ENCODE measurements at regions not wholly inside any gene's neighbourhood (a gene's known extent, or its start where the extent isn't known, plus 50 kb on each side); places are given as distances from the start of the nearest gene placed in this dataset.

DNA sequence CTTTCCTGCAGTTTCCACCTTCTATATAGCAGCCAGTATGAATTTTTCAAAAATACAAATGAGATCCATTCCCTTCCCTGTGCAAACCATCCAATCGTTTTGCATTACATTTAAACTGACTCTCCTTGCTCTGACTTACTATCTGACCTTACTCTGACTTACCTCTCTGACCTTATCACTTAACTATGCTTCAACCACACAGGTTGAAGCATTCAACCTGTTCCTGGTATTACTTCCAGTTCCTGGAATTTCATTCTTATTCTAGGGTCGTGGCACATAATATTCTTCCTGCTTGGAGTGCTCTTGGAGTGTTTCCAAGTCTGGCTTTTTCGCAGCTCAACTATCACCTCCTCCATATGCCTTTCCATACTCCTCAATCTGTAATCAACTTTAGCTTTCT is 850.6 kb upstream of the CHAC2 start:
- no peak for FAIRE-seq

DNA sequence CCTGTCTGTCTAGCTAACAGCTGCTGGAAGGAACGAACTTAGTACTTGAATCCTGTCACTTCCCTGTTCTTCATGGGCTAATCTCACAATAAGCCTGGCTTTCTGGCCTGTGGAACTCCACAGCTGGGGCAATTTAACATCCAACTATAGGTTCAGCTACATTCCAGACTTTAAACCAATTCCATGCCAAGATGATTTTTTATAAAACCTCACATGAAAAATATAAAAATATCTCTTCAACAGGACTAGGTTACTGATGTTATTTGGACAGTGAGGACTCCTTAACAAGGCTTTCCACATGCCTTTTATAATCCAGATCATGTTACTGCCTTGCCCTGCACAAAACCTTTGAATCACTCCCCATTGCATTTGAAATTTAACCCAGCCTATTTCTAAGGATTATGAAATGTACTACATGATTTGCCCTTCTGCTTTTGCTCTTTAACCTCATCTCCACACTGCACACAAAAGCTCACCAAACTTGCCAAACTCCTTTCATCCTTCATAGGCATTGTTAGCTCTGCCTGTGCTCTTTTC is 863.2 kb upstream of the CHAC2 start:
- no peak for FAIRE-seq
- no peak for DNase-seq (ENCODE audit: low spot score in 2 of 2)

More for the DNA sequence above, 850.6 kb upstream of the CHAC2 start:
- no peak for DNase-seq (ENCODE audit: low spot score in 2 of 2)

DNA sequence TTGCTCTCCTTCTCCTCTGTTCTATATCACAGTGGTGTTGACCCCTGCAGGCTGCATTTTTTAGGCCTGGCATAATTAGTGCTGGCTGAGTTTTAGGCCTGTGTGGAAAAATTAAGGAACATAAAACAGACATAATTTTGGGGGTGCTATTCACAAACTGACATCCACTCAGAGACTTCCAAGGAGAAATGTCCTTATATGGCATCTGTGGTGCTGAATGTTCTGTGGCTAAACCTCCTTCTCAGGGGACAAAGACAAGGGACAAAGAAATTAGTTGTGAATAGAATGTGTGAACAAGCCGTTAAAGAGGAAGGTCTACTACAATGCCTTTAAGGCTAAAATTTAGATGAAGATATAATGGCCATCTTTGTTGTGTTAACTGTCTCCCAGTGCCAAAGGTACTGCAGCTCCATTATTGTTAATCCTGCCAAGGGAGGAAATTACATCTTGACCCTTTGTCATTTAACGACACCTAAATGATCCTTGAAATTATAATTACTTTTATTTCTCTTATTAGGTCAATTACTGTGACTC is 870.0 kb upstream of the CHAC2 start:
- no peak for FAIRE-seq

DNA sequence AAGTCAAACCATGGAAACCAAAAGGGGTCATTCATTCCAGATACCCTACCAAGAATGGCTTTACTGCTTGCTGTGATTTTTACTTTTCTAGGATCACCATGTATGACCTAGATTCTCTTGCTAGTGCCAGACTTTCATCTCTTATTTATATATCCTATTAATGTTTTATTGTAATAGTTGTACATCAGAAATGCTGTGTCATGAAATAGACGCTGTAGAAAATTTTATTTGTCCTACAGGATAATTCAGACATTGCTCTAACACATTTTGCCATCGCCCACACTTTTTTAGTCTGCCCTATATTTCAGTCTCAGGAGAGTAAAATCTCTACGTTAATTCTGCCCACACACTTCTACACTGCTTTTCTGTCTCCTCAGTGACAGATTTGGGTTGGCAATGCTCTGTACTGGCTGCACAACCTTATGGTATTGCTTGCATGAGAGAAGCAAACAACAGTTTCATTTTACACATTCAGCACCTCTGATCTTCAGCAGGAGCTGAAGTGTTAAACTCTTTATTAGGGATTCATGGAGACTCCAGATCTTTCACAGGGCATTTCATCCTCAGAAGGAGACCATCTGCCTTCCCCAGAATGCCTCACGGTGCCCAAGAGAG is 871.8 kb upstream of the CHAC2 start:
- no peak for FAIRE-seq

More for the DNA sequence above, 870.0 kb upstream of the CHAC2 start:
- DNase-seq (ENCODE audit: low spot score in 2 of 2), result no peak

DNA sequence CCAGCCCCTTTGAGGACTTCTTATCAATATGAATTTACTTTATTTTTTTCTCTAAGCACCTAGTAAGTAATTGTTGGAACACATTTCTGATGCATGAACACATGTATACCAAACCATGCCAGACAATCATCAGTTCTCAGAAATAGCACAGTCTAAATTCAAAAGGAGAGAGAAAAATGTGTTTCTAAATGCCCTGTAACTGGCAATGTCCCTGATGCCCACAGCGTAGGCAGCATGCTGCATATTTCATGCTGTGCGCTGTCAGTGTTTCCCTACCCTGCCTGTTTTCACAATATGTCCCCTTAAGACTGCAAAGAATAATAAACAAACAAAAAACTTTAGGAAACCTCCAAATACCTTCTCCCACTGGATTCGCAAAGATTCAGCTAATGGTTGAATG is 881.0 kb upstream of the CHAC2 start:
- DNase-seq (ENCODE audit: low spot score in 2 of 2) (no peak), FAIRE-seq (no peak)

More for the DNA sequence above, 871.8 kb upstream of the CHAC2 start:
- no peak for DNase-seq (ENCODE audit: low spot score in 2 of 2)

DNA sequence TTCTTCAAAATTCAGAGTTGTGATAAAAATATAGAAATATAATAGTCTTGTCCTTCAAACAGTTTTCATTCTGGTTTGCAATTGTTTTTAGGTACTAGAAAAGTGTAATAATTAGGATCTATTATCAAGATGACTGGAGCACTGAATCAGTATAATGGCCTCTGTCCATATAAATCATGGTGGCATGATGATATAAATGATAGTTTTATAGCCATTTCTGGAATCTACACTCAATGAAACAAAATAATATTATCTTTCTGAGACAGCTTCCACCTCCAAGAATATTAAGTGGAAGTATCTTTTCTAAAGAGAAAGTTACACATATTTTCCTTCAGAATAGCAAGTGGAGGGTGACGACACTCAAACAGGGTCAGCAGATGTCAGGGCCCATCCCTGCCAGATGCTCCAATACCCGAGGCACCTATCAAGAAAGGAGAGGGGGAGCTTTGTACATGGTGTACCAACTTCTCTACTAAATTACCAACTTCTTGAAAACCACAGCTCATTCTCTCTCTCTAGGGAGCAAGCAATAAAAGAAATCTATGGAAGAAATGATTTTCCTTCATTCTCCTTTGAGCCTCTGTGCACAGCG is 882.7 kb upstream of the CHAC2 start:
- DNase-seq (ENCODE audit: low spot score in 2 of 2), result no peak
- no peak for FAIRE-seq

DNA sequence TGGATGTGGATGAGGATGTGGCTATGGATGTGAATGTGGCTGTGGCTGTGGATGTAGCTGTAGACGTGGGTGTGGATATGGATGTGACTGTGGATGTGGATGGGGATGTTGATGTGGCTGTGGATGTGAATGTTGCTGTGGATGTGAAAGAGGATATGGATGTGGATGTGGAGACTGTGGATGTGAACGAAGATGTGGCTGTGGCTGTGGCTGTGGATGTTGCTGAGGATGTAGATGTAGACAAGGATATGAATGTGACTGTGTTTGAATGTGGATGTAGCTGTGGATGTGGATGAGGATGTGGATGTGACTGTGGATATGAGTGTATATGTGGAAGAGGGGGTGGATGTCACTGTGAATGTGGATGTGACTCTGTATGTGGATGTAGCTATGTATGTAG is 884.6 kb upstream of the CHAC2 start:
- no peak for DNase-seq (ENCODE audit: low spot score in 2 of 2)
- FAIRE-seq, result no peak

DNA sequence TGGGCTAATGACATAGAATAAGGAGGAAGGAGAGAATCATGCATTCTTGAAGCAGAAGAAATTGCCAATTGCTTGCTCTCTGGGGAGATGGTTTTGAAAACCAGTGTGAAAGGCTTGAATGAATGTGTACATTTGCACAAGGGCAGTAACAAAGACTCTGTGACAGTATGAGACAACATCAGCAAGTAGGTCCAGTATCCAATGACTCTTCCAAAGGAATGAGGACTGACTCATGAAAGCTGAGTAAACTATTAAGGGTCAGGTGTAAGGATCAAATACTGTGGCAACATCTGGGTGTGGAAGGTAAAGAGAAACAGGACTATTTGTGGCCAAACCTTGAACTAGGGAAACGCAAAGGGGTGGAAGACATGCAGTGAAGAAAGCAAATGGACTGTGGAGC is 886.0 kb upstream of the CHAC2 start:
- DNase-seq (ENCODE audit: low spot score in 2 of 2) (no peak), FAIRE-seq (no peak)

DNA sequence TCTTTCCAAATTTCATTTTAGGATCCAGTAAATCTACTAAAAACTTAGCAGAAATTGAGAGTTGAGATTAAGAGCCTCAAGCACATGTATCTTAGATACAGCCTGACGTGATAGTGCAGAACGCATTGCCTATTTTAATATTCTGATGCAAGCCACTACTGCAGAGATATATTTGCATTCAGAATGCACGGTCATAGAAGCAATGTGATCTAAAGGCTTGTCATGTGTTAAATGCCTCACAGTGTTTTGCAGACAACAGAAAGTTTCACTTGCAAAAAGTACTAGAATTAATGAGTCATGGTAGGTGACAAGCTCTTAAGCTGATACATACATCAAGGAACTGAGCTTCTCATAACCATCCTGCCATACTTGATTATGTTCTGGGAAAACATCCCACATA is 886.7 kb upstream of the CHAC2 start:
- FAIRE-seq (no peak), DNase-seq (ENCODE audit: low spot score in 2 of 2) (no peak)

DNA sequence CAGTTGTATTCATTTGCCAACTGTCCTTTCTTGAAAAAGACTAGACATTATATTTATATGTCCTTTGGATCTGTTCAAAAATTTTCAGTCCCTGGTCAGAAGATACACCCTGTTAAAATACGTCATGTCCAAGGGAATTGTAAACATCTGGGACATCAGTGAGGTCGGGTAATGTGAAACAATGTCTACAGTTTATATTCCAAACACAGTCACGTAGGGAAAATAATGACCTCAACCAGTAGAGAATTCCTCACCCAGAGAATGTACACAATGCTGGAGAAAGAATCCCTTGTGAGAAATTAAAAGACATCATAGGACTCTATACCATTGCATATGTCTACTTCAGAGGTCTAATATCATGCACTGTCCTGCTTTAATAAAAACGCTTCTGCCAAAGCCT is 888.0 kb upstream of the CHAC2 start:
- no peak for DNase-seq (ENCODE audit: low spot score in 2 of 2)
- FAIRE-seq, result no peak

DNA sequence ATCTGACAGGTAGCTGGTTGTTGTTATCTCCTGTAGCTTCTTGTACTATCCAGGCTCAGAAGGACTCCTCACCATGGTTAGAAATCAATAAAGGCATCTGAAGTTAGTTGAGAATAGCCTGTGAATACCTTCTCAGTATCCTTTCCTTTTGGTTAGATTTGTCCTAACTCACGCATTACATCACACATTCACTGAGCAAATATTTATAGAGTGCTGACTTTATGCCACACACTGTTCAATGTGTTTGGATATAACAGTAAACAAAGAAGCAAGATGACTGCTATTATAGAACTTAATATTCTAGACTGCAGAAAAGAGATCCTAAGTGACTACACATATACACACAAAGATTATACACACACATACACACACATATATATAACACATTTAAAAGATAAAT is 889.9 kb upstream of the CHAC2 start:
- no peak for DNase-seq (ENCODE audit: low spot score in 2 of 2)
- no peak for FAIRE-seq

DNA sequence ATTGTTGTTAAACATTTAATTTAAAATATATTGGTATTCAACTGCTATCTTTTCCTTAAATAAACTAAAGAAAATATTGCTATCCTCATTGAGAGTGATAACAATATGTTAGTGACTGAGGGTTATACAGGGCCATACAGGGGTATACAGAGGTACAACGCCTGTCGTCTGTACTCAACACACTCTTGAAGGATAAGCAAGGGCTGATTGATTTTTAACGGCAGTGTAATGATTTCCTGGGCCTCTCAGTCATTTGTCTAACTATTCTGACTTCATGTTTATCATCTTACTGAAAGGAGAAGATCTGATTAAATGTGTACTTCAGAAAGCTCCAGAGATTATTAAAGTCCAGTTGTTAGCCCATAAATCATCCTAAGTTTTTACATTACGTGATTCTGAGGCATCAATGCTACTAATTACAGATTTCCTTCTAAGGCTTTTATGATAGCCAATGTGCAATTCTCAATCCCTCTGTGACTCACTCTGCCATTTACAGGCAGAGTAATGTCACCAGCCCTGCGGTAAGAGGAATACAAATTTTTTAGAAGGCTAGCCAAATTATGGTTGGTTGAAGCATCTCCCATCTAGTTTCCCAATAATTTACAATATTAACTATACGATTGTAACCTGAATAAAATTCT is 893.0 kb upstream of the CHAC2 start:
- DNase-seq (ENCODE audit: low spot score in 2 of 2) (no peak), FAIRE-seq (no peak)

DNA sequence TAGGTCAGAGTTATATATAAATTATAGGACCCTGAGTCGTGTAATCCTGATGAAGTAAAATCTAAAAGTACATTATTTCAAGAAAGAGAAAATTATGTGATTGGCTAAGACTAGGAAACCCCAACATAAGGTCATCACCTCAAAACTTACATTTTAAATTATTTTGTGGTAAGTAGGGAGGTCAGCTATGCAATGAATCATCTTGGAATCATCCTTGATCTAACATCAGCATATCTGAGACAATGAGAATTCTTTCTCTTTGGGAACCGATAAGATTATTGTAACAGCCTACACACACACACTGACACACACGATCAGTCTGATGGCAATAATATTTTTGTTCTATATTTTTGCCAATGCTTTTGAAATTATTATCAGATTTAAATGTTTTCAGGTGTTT is 904.8 kb upstream of the CHAC2 start:
- no peak for FAIRE-seq
- no peak for DNase-seq (ENCODE audit: low spot score in 2 of 2)

DNA sequence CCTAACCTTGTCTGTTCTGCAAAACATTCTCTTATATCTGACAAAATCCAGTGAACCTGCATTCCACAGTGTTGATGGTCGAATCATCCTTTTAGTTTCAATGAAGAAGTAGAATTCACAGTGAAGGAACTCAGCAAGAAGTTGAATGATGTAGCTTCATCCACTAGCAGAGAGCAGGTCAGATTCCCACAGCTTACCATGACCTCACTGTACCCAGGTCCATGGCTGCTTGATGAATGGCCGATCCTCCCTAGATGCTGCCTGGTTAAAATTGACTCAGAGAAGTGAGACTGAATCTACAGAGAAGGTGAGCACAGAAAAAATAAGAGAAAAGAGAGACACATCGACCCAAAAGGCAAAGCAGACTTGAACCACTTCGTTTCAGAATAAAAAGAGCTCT is 906.0 kb upstream of the CHAC2 start:
- FAIRE-seq (no peak), DNase-seq (ENCODE audit: low spot score in 2 of 2) (no peak)

DNA sequence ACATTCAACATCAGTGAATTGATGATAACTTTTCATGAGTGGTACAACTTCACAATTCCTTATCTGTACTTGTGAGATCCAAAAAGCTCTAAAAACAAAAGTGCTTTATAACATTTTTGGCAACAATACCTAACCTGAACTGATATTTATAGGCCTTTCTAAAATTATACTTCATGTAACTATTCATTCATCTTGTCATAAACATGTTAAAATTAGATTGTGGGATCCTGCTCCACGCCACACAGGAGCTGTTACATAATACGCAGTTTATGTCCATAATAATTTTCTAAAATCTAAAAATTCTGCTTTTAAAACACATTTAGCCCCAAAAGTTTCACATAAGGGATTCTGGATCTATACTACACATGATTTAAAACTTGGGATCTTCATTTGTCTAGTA is 908.5 kb upstream of the CHAC2 start:
- DNase-seq (ENCODE audit: low spot score in 2 of 2), result no peak
- FAIRE-seq, result no peak

DNA sequence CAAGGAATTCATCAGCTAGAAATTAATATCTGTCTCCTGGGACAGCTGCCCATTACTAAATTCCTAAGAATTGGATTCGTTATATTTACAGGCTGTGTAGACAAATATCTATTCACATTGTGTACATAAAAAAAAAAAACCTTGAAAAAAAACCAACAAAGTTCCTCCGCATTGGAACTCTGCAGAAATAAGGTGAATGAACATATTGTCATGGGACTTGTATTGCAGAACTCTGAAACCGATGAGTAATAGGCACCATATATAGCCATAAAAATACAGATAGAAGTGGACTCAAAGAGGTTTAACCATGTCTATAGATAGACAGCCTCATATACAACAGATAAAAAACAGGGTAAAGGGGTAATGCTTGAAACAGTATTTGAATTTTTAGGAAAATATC is 909.9 kb upstream of the CHAC2 start:
- DNase-seq (ENCODE audit: low spot score in 2 of 2), result no peak
- FAIRE-seq, result no peak

DNA sequence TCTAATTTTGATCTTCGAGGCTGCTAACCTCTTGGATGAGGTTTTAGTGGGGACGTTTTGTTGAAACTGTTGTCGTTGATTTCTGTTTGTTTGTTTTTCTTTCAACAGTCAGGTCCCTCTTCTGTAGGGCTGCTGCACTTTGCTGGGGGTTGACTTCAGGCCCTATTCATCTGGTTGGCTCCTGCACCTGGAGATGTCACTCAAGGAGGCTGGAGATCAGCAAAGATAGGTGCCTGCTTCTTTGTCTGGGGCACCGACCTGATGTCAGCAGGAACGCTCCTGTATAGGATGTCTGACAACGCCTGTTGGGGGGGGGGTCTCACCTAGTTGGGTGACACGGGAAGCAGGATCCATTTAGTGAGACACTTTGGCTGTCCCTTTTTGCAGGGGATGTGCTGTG is 915.6 kb upstream of the CHAC2 start:
- FAIRE-seq (no peak), DNase-seq (ENCODE audit: low spot score in 2 of 2) (no peak)

DNA sequence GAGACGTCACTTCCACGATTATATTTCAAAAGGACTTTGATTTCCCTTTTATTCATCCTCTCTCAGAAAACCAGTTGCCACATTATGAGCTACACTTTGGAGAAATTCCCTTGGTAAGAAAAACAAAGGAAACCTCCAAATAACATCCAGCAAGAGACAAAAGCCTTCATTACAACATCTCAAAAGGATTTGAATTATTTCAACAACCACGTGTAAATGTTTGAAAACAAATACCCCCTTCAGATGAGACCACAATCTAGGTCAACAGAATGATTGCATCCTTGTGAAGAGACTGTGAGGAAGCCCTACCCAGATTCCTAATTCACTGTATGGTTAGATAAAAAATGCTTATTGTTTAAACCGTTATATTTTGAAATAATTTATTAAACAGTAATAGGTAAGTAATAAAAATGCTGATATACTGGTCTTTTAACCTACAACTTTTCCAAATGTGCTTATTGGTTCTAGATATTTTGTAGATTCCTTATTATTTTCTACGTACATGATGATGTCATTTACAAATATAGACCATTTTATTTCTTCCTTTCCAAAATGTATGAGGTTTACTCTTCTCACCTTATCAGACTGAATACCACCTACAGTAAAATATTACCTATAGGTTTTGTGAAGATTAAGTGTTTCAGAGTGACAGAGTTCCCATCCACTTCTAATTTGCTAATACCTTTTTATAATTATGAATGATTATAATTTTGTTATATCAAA is 922.7 kb upstream of the CHAC2 start:
- no peak for DNase-seq (ENCODE audit: low spot score in 2 of 2)
- no peak for FAIRE-seq

DNA sequence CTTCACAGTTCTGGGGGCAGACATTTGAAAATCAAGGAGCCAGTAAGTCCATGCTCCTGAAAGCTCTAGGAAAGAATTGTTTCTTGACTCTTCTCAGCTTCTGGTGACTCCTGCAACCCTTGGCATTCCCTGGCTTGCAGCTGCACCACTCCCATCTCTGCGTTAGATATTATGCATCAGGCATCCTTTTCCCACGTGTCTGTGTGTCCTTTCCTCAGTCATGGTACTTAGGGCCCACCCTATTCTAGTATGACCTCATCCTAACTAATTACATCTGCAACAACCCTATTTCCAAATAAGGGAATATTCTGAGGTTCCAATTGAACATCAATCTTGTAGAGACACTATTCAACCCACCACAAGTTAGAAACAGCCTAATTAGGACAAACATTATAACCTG is 931.7 kb upstream of the CHAC2 start:
- FAIRE-seq, result no peak
- no peak for DNase-seq (ENCODE audit: low spot score in 2 of 2)

DNA sequence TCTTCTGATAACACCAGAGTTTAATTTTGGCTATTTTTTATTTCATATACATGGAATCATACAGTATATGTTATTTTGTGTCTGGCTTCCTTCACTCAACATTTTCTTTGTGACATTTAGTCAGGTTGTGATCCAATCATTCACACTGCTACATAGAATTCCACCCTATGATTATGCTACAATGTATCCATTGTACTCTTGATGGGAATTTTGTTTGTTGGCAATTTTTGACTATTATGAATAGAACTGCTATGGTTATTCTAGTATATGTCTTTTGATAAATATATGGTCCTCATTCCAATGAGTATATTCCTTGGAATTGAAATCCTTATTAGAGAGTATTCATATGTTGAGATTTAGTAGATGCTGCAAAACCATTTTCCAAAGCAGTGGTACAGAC is 936.4 kb upstream of the CHAC2 start:
- no peak for FAIRE-seq
- no peak for DNase-seq (ENCODE audit: low spot score in 2 of 2)

DNA sequence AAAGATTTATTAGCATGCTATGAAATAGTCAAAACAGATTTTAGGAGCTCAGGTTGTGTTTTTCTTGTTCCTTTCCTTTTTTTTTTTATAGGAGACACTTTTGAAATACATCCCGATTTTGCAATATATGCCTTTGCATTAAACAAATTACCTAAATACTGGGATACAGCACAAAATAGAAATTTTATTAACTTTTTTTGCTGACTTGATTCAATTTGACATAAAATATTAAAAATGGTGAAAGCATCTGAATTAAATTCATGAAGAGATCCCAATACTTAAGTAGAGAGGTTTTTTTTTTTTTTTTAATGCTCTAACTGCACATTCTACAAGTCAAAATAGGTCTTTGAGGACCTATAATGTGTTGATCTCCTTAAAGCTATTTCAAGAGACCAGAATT is 939.5 kb upstream of the CHAC2 start:
- FAIRE-seq (no peak), DNase-seq (ENCODE audit: low spot score in 2 of 2) (no peak)
